ENCODE measurements at regions not wholly inside any gene's neighbourhood (a gene's known extent, or its start where the extent isn't known, plus 50 kb on each side); places are given as distances from the start of the nearest gene placed in this dataset.

DNA sequence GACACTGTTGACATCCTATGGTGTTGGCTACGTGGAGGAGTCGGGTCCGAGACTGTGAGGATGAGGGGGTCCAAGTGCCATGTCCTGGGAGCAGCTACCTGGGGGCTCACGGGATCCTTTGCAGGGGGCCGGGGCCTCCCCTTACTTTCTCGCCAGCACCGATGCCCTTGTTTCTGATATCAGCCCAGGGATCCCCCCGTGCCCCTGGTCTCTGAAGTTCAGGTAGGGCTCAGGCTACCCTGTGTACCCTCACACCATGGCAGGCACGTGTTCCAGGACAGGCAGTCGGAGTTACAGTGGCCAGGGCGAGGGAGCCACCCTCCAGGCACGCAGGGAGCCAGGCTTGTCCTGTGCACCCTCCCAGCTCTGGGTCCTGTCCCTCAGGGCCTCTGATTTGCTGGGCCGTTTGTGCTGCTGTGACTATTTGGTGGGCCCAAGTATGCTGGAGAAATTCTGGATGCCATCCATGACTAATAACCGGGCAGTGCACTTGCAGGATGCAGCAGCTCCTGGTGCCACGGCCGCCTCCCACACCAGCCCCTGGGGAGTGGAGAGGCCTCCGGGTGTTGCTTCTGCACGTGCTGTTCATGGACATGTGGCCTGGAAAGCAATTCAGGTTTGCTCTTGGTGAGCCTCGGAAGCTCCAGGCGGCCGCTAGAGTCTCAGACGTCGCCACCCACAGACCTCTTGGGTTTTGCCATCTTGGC, 93.1 kb upstream of the SFSWAP start:
- TF ChIP-seq, protein P1, sequence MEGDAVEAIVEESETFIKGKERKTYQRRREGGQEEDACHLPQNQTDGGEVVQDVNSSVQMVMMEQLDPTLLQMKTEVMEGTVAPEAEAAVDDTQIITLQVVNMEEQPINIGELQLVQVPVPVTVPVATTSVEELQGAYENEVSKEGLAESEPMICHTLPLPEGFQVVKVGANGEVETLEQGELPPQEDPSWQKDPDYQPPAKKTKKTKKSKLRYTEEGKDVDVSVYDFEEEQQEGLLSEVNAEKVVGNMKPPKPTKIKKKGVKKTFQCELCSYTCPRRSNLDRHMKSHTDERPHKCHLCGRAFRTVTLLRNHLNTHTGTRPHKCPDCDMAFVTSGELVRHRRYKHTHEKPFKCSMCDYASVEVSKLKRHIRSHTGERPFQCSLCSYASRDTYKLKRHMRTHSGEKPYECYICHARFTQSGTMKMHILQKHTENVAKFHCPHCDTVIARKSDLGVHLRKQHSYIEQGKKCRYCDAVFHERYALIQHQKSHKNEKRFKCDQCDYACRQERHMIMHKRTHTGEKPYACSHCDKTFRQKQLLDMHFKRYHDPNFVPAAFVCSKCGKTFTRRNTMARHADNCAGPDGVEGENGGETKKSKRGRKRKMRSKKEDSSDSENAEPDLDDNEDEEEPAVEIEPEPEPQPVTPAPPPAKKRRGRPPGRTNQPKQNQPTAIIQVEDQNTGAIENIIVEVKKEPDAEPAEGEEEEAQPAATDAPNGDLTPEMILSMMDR (IDR thresholded peaks at IDR 0.05; ENCODE audit: control insufficient read depth, insufficient read depth, low read depth, low read length, missing control alignments) = no peak
- H3K4me3 ChIP-seq (ENCODE audit: control insufficient read depth, low read depth, low read length) = no peak overlapping the region
- DNase-seq (ENCODE audit: low read depth) = no peak

DNA sequence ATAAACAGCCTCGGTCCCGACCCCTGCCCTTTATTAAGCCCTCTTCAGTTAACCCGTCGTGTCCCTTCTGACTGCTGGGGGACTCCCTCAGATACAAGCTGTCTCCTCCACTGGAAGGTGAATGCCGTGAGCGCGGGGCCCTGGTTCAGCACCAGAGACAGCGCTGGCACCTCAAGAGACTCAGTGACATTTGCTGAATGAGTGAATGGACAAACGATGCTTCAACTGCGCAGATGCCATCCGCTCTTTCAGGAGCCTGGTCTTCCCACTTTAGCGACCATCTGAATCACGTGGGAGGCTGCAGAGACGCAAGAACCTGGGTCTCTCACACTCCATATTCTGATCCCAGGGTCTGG, 92.6 kb upstream of the SFSWAP start:
- H3K4me3 ChIP-seq (ENCODE audit: control insufficient read depth, low read depth, low read length) = no peak overlapping the region
- TF ChIP-seq, protein P1 (IDR thresholded peaks at IDR 0.05; ENCODE audit: control insufficient read depth, insufficient read depth, low read depth, low read length, missing control alignments) = no peak
- no peak for DNase-seq (ENCODE audit: low read depth)

DNA sequence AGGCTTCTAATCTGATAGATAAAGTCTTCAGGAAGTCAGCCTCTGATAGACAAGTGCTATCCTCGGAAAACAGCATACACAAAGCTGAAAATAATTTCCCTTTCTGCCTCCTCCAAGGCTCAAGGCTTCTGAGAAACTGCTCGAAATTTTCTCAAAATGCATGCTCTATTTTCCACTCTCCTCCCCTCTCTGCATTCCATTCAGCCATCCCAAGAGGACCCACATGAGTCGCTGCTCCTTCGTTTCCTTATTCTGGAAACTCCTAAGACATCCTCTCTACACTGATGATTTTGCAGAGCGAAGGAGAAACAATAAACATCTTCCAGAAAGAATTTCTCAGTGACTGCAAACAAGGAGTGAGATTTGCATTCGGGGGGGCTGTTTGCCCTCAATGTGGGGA, 92.2 kb upstream of the SFSWAP start:
- TF ChIP-seq, protein P1 (IDR thresholded peaks at IDR 0.05; ENCODE audit: control insufficient read depth, insufficient read depth, low read depth, low read length, missing control alignments) = no peak
- DNase-seq (ENCODE audit: low read depth) = no peak
- no peak overlapping the region for H3K4me3 ChIP-seq (ENCODE audit: control insufficient read depth, low read depth, low read length)

- TF ChIP-seq, protein P1 (IDR thresholded peaks at IDR 0.05; ENCODE audit: control insufficient read depth, insufficient read depth, low read depth, low read length, missing control alignments) = no peak
- no peak overlapping the region for H3K4me3 ChIP-seq (ENCODE audit: control insufficient read depth, low read depth, low read length)
- DNase-seq (ENCODE audit: low read depth) = no peak
These were observed 91.7 kb upstream of the SFSWAP start for GRCh38 chr12:131619106-131619642.

DNA sequence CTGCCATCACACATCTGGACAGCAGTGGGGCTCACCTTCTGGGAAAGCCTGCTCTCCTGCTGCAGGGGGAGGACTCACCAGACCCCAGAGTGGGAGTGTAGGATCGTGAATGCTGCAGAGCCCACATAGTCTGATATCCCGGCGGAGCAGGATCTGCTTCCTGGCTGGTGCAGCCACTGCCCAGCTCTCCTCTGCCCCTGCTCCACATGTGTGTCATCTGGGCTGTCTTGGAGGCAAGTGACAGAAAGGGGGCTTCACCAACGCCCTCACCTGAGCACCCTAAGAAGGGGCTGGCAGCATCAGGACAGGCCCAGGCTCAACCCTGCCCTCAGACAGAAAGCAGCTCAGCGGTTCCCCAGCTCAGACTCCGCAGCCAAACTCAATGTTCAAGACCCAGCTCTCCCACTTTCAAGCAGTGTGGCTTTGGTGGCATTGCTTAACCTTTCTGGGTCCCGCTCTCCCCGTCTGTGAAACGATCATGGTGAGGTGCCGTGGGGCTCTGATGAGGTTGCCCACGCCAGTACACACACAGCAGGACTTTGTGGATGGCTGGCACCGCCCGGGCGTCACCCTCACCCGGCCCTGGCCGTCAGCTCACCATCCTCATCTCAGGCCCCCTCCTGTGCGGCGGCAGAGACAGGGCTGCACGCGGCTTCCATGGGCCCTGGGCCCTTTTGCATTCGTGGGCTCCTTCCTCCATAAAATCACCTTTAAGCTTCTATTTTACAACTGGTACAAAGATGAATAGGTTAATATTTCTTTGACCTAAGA, 91.0 kb upstream of the SFSWAP start:
- TF ChIP-seq, protein P1 (IDR thresholded peaks at IDR 0.05; ENCODE audit: control insufficient read depth, insufficient read depth, low read depth, low read length, missing control alignments) = no peak
- no peak for DNase-seq (ENCODE audit: low read depth)

GRCh38 chr12:131620520-131620919, 90.4 kb upstream of the SFSWAP start:
- no peak for DNase-seq (ENCODE audit: low read depth)
- H3K4me3 ChIP-seq (ENCODE audit: control insufficient read depth, low read depth, low read length) = no peak overlapping the region
- TF ChIP-seq, protein P1 (IDR thresholded peaks at IDR 0.05; ENCODE audit: control insufficient read depth, insufficient read depth, low read depth, low read length, missing control alignments) = no peak

More for the DNA sequence above, 91.0 kb upstream of the SFSWAP start:
- H3K4me3 ChIP-seq (ENCODE audit: control insufficient read depth, low read depth, low read length) = no peak overlapping the region
